ENCODE measurements at regions not wholly inside any gene's neighbourhood (a gene's known extent, or its start where the extent isn't known, plus 50 kb on each side); places are given as distances from the start of the nearest gene placed in this dataset.

DNA sequence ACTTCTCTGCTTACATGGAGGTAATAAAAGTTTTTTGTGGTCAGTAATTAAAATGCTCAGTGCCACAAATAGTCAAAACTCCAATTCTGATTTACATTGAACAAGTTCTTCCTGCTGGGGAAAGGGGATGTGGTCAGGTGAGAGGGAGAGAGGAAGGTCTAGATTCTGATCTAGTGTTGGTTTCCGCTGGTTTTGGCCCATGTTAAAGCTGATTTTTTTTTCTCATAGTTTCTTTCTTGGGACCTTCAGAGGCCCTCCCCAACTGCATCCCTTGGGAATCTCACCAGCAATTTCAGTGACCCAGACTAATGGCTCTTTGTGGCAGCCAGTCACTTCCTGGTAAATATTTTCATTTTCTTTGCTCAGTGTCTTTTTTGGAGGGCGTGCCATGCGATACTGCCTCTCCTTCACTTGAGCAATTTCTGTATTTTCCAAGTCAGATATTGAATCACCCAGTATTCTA is 332.7 kb downstream of the RAPGEF2 start:
- TF ChIP-seq, protein P1, sequence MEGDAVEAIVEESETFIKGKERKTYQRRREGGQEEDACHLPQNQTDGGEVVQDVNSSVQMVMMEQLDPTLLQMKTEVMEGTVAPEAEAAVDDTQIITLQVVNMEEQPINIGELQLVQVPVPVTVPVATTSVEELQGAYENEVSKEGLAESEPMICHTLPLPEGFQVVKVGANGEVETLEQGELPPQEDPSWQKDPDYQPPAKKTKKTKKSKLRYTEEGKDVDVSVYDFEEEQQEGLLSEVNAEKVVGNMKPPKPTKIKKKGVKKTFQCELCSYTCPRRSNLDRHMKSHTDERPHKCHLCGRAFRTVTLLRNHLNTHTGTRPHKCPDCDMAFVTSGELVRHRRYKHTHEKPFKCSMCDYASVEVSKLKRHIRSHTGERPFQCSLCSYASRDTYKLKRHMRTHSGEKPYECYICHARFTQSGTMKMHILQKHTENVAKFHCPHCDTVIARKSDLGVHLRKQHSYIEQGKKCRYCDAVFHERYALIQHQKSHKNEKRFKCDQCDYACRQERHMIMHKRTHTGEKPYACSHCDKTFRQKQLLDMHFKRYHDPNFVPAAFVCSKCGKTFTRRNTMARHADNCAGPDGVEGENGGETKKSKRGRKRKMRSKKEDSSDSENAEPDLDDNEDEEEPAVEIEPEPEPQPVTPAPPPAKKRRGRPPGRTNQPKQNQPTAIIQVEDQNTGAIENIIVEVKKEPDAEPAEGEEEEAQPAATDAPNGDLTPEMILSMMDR (IDR thresholded peaks at IDR 0.05) = no peak
- TF ChIP-seq POLR2A (IDR thresholded peaks at IDR 0.05) = no peak
